H1 (cell line): ENCODE measurements at regions not wholly inside any gene's neighbourhood (a gene's known extent, or its start where the extent isn't known, plus 50 kb on each side); places are given as distances from the start of the nearest gene placed in this dataset.

Experiments
- CTCF ChIA-PET: fragments of 300-600 bp; sonication (Branson Sonifier 250); formaldehyde crosslinking; loops from one replicate; lab custom pipeline; 2021; ENCODE audit not compliant: partially characterized antibody; lab: Charles Lee
- POLR2A ChIA-PET: fragments of 300-600 bp; sonication (Branson Sonifier 250); formaldehyde crosslinking; loops from one replicate; lab custom pipeline; 2021; ENCODE audit warnings: inconsistent platforms; ENCODE audit not compliant: partially characterized antibody; lab: Charles Lee
- DNase-seq, 2 experiments: peaks; one replicate each; pipeline versions ENCODE4 v3.0.0 to v3.0.0-alpha.2; 2010 to 2022; ENCODE audit warnings: low spot score in 2 of 2, low read depth in 1 of 2, mixed read lengths in 1 of 2
- FAIRE-seq: peaks from 2 replicates; lab custom pipeline; 2011; peaks lifted over from hg19 to GRCh38; lab: Jason Lieb, UNC
- H2AFZ ChIP-seq: 2 replicates; pipeline ENCODE4 v1.8.1; 2012; ENCODE audit warnings: low read length, inconsistent platforms
- H2AK5ac ChIP-seq: 2 replicates; pipeline ENCODE4 v1.6.1; 2013; ENCODE audit warnings: low read depth, low read length
- H2BK120ac ChIP-seq: replicated peaks from 2 replicates; pipeline ENCODE3; 2013; ENCODE audit warnings: low read depth, low read length, inconsistent platforms
- H2BK12ac ChIP-seq: 2 replicates; pipeline ENCODE4 v1.6.1; 2013; ENCODE audit warnings: low read depth, low read length
- H2BK15ac ChIP-seq: 2 replicates; pipeline ENCODE4 v1.6.1; 2013; ENCODE audit warnings: low read length
- H2BK20ac ChIP-seq: 2 replicates; pipeline ENCODE4 v1.6.1; 2013; ENCODE audit warnings: low read length
- H2BK5ac ChIP-seq: 2 replicates; pipeline ENCODE4 v1.6.1; 2013; ENCODE audit warnings: low read depth, low read length
- H3K14ac ChIP-seq: 2 replicates; pipeline ENCODE4 v1.6.1; 2013; ENCODE audit warnings: inconsistent platforms; ENCODE audit not compliant: insufficient read length
- H3K18ac ChIP-seq: 2 replicates; pipeline ENCODE4 v1.6.1; 2013; ENCODE audit warnings: low read length; ENCODE audit errors: extremely low read depth
- H3K23ac ChIP-seq: 2 replicates; pipeline ENCODE4 v1.6.1; 2013; ENCODE audit warnings: inconsistent platforms; ENCODE audit not compliant: insufficient read length
- H3K23me2 ChIP-seq: 2 replicates; pipeline ENCODE4 v1.6.1; 2013; ENCODE audit warnings: low read depth, low read length
- H3K27ac ChIP-seq: 2 replicates; pipeline ENCODE4 v1.6.1; 2011; ENCODE audit warnings: low read depth, low read length, inconsistent platforms
- H3K27me3 ChIP-seq, 4 experiments: replicated peaks in 1 of 4; 1 replicate in 1 of 4; 2 replicates in 3 of 4; pipeline versions ENCODE4 v1.6.1 to v1.8.1; 2011 to 2013; ENCODE audit warnings: low read length in 3 of 4, mild to moderate bottlenecking in 3 of 4, inconsistent platforms in 2 of 4, mixed read lengths in 2 of 4, moderate library complexity in 1 of 4; ENCODE audit not compliant: control insufficient read depth in 3 of 4, insufficient read depth in 3 of 4; ENCODE audit errors: extremely low read depth in 1 of 4
- H3K36me3 ChIP-seq, 4 experiments: 2 replicates each; pipeline versions ENCODE4 v1.6.1 to v1.8.1; 2011 to 2013; ENCODE audit warnings: mild to moderate bottlenecking in 4 of 4, low read length in 3 of 4, moderate library complexity in 2 of 4, control low read depth in 1 of 4, inconsistent platforms in 1 of 4; ENCODE audit not compliant: insufficient read depth in 4 of 4, control insufficient read depth in 2 of 4
- H3K4ac ChIP-seq: replicated peaks from 2 replicates; pipeline ENCODE3; 2013; ENCODE audit warnings: low read length, low read depth, mixed read lengths, inconsistent platforms; ENCODE audit not compliant: insufficient read length
- H3K4me1 ChIP-seq, 4 experiments: replicated peaks in 1 of 4; 1 replicate in 1 of 4; 2 replicates in 3 of 4; pipeline versions ENCODE4 v1.6.1 to v1.8.1; 2011 to 2013; ENCODE audit warnings: low read length in 3 of 4, inconsistent platforms in 2 of 4, mixed read lengths in 1 of 4; ENCODE audit not compliant: insufficient read depth in 4 of 4, control insufficient read depth in 3 of 4
- H3K4me2 ChIP-seq, 2 experiments: 2 replicates each; pipeline versions ENCODE4 v1.6.1 to v1.8.1; 2011 to 2013; ENCODE audit warnings: low read depth in 2 of 2, low read length in 2 of 2, control low read depth in 1 of 2, inconsistent platforms in 1 of 2, mild to moderate bottlenecking in 1 of 2; ENCODE audit not compliant: insufficient read depth in 1 of 2
- H3K4me3 ChIP-seq, 4 experiments: fragments of 200-600, 300-600 bp in 1 of 4; sonication (generic), shearing (Covaris generic), sonication (Bioruptor Twin) in 1 of 4; 2 replicates each; pipeline versions ENCODE4 v1.5.1 to v1.8.1; 2011 to 2016; ENCODE audit warnings: low read length in 4 of 4, low read depth in 3 of 4, control low read depth in 2 of 4, inconsistent platforms in 2 of 4, mild to moderate bottlenecking in 2 of 4, mixed read lengths in 1 of 4, moderate library complexity in 1 of 4; ENCODE audit not compliant: insufficient read depth in 2 of 4; ENCODE audit errors: extremely low read depth in 1 of 4
- H3K56ac ChIP-seq: replicated peaks from 2 replicates; pipeline ENCODE3; 2013; ENCODE audit warnings: low read depth, mild to moderate bottlenecking, mixed read lengths, low read length, inconsistent platforms; ENCODE audit not compliant: insufficient read length
- H3K79me1 ChIP-seq: 2 replicates; pipeline ENCODE4 v1.6.1; 2013; ENCODE audit warnings: low read depth, low read length, control low read depth
- H3K79me2 ChIP-seq, 2 experiments: 2 replicates each; pipeline versions ENCODE4 v1.6.1 to v1.8.1; 2012 to 2013; ENCODE audit warnings: low read length in 2 of 2, mild to moderate bottlenecking in 2 of 2, inconsistent platforms in 1 of 2; ENCODE audit not compliant: insufficient read depth in 2 of 2, control insufficient read depth in 1 of 2
- H3K9ac ChIP-seq, 4 experiments: replicated peaks in 1 of 4; 1 replicate in 1 of 4; 2 replicates in 3 of 4; pipeline versions ENCODE4 v1.6.1 to v1.8.1; 2011 to 2013; ENCODE audit warnings: low read depth in 3 of 4, low read length in 3 of 4, control low read depth in 2 of 4, mild to moderate bottlenecking in 2 of 4, moderate library complexity in 2 of 4, inconsistent platforms in 1 of 4; ENCODE audit errors: extremely low read depth in 1 of 4
- H3K9me3 ChIP-seq, 2 experiments: 2 replicates each; pipeline versions ENCODE4 v1.6.1 to v1.8.1; 2012 to 2013; ENCODE audit warnings: mild to moderate bottlenecking in 2 of 2, moderate library complexity in 2 of 2, control low read depth in 1 of 2, inconsistent platforms in 1 of 2, low read depth in 1 of 2, low read length in 1 of 2, mixed read lengths in 1 of 2; ENCODE audit not compliant: insufficient read depth in 2 of 2
- H4K20me1 ChIP-seq, 2 experiments: replicated peaks in 1 of 2; 2 replicates each; pipeline versions ENCODE3 to v1.8.1; 2011 to 2013; ENCODE audit warnings: inconsistent platforms in 2 of 2, low read length in 2 of 2, mild to moderate bottlenecking in 1 of 2; ENCODE audit not compliant: insufficient read depth in 2 of 2, control insufficient read depth in 1 of 2
- H4K5ac ChIP-seq: 2 replicates; pipeline ENCODE4 v1.6.1; 2013; ENCODE audit warnings: low read length, low read depth, mixed read lengths, inconsistent platforms; ENCODE audit not compliant: insufficient read length
- H4K8ac ChIP-seq: 2 replicates; pipeline ENCODE4 v1.8.0; 2013; ENCODE audit warnings: mild to moderate bottlenecking, moderate library complexity, low read length, inconsistent platforms; ENCODE audit not compliant: insufficient read depth; ENCODE audit errors: extremely low read depth
- H4K91ac ChIP-seq: replicated peaks from 2 replicates; pipeline ENCODE3; 2013; ENCODE audit warnings: low read length, mixed read lengths, inconsistent platforms; ENCODE audit not compliant: insufficient read length
- CHD2 ChIP-seq: IDR thresholded peaks from 2 replicates; pipeline ENCODE4 v1.6.1; 2012; ENCODE audit warnings: low read length, improper control_type of control experiment
- E2F6 ChIP-seq: IDR thresholded peaks from 2 replicates; pipeline ENCODE4 v1.6.1; 2012; ENCODE audit warnings: inconsistent platforms
- HDAC2 ChIP-seq, 2 experiments: fragments of 300-600 bp in 1 of 2; sonication (generic) in 1 of 2; IDR thresholded peaks; 2 replicates each; pipeline ENCODE4 v1.6.1; 2011 to 2012; ENCODE audit warnings: low read depth in 2 of 2, low read length in 2 of 2, mild to moderate bottlenecking in 2 of 2, moderate library complexity in 2 of 2, borderline replicate concordance in 1 of 2, inconsistent platforms in 1 of 2
- MAX ChIP-seq: IDR thresholded peaks from 2 replicates; pipeline ENCODE4 v1.6.1; 2012; ENCODE audit warnings: inconsistent platforms
- NRF1 ChIP-seq: IDR thresholded peaks from 2 replicates; pipeline ENCODE4 v1.6.1; 2011; ENCODE audit warnings: mild to moderate bottlenecking, low read depth, low read length, improper control_type of control experiment
- POLR2A ChIP-seq, 2 experiments: IDR thresholded peaks; 1 replicate in 1 of 2; 2 replicates in 1 of 2; pipeline ENCODE4 v1.6.1; 2011; ENCODE audit warnings: low read depth in 2 of 2, low read length in 2 of 2, mild to moderate bottlenecking in 2 of 2; ENCODE audit errors: control extremely low read depth in 1 of 2
- RBBP5 ChIP-seq: IDR thresholded peaks from 2 replicates; pipeline ENCODE4 v1.7.1; 2012; ENCODE audit warnings: low read depth, mild to moderate bottlenecking, inconsistent platforms, low read length, moderate library complexity, borderline replicate concordance
- RFX5 ChIP-seq: IDR thresholded peaks from 2 replicates; pipeline ENCODE4 v1.6.1; 2011; ENCODE audit warnings: low read depth, low read length, improper control_type of control experiment, borderline replicate concordance
- SAP30 ChIP-seq: fragments of 300-600 bp; sonication (generic); IDR thresholded peaks from 2 replicates; pipeline ENCODE4 v1.7.1; 2012; ENCODE audit warnings: low read length, moderate library complexity, mild to moderate bottlenecking, inconsistent platforms; ENCODE audit not compliant: insufficient read depth, insufficient replicate concordance
- SP2 ChIP-seq: IDR thresholded peaks from 2 replicates; pipeline ENCODE4 v1.6.1; 2012; ENCODE audit warnings: mild to moderate bottlenecking, low read length, inconsistent platforms
- YY1 ChIP-seq: IDR thresholded peaks from 2 replicates; pipeline ENCODE4 v1.6.1; 2011; ENCODE audit warnings: low read depth, mild to moderate bottlenecking, low read length
- WGBS, 2 experiments: shearing (Covaris generic) in 1 of 2; methylation state at CpG; one replicate each; pipeline versions ENCODE4 v1.1.6 to v1.1.7; 2013 to 2015; ENCODE audit warnings: low lambda C conversion rate in 2 of 2, mixed read lengths in 2 of 2, inconsistent platforms in 1 of 2, low coverage in 1 of 2, missing lambda C conversion rate in 1 of 2; ENCODE audit not compliant: insufficient replicate concordance in 2 of 2, insufficient coverage in 1 of 2, insufficient read length in 1 of 2; ENCODE audit errors: extremely low coverage in 1 of 2, missing lambda C conversion rate in 1 of 2; 5-methylcytosine and 5-hydroxymethylcytosine counted together

GRCh38 chr12:65756956-65757511 is 67.2 kb upstream of the HMGA2 start:
- no peaks in the 10 kb centered on the region for H3K79me1 ChIP-seq
- no peak overlapping the region for H3K56ac ChIP-seq
- H2BK15ac ChIP-seq, result no peak overlapping the region
- no peak overlapping the region for H3K23ac ChIP-seq
- H2BK120ac ChIP-seq, result no peak overlapping the region
- H3K79me2 ChIP-seq, result no peaks in the 10 kb centered on the region
- no peaks in the 10 kb centered on the region for H3K9me3 ChIP-seq
- H4K8ac ChIP-seq, result no peak overlapping the region
- H4K91ac ChIP-seq, result no peak overlapping the region
- H3K4me2 ChIP-seq, result no peak overlapping the region
- no peak for FAIRE-seq
- no peak overlapping the region for H2BK12ac ChIP-seq
- H4K5ac ChIP-seq, result no peak overlapping the region
- no peak overlapping the region for H2BK5ac ChIP-seq
- H2AK5ac ChIP-seq, result no peak overlapping the region; the same call in 1 of the 2 replicates
- H3K4me1 ChIP-seq, result peaks cover 0 to 16% (median 11%) of the 10 kb centered on the region in 4 experiments; a peak in 5 of 7 replicates
- H3K18ac ChIP-seq, result no peak overlapping the region
- H3K4ac ChIP-seq, result no peak overlapping the region
- no peaks in the 10 kb centered on the region for H3K27me3 ChIP-seq
- H4K20me1 ChIP-seq, result no peaks in the 10 kb centered on the region
- no peak overlapping the region for H3K4me3 ChIP-seq
- H3K27ac ChIP-seq, result no peak overlapping the region
- H3K23me2 ChIP-seq, result no peaks in the 10 kb centered on the region
- H3K36me3 ChIP-seq, result no peaks in the 10 kb centered on the region
- no peak overlapping the region for H2AFZ ChIP-seq
- POLR2A ChIA-PET, result no interaction called here
- DNase-seq, result no peak
- TF ChIP-seq POLR2A (IDR thresholded peaks at IDR 0.05; ENCODE audit: control extremely low read depth in 1 of 2, low read depth in 2 of 2, low read length in 2 of 2), result no peak
- TF ChIP-seq NRF1, result no peak
- TF ChIP-seq E2F6, result no peak
- TF ChIP-seq RFX5, result no peak
- no peak for TF ChIP-seq YY1
- TF ChIP-seq SAP30, result no peak
- no peak for TF ChIP-seq RBBP5
- TF ChIP-seq HDAC2 (IDR thresholded peaks at IDR 0.05; ENCODE audit: borderline replicate concordance in 1 of 2, low read depth in 2 of 2, low read length in 2 of 2), result no peak
- no peak for TF ChIP-seq SP2
- no peak for TF ChIP-seq MAX
- TF ChIP-seq CHD2, result no peak
- TF ChIP-seq, all 59 proteins: peak for 0
- Histone ChIP-seq H3K9ac (no peak overlapping the region), H3K14ac (no peak overlapping the region), H2BK20ac (no peak overlapping the region)
- WGBS, 2 experiments, result 70% methylated on average over 2 of the region's 2 CpGs; no CpG with 5 or more reads in 1 of the 2 experiments
- CTCF ChIA-PET, result interaction anchor here (1.1 to 2.2 kb wide), 3 partner anchors 14 to 201 kb away, joined by 3 to 7 read pairs (median 4); no protein-coding TSS in a partner anchor
